Stimulated activated naive CD8-positive, alpha-beta T cell treated with anti-CD3 and anti-CD28 coated beads, Interleukin-15, amount 100 ng/mL, for 72 hours (primary cell): ENCODE measurements at regions not wholly inside any gene's neighbourhood (a gene's known extent, or its start where the extent isn't known, plus 50 kb on each side); places are given as distances from the start of the nearest gene placed in this dataset.

Experiments
- ATAC-seq: fragments of 150-1000 bp; cut with Tn5 transposase; 2 replicates; pipeline ENCODE4 v1.10.0; 2021; ENCODE audit warnings: mild to moderate bottlenecking, moderate library complexity
- DNase-seq, 2 donors: peaks; one replicate each; pipeline ENCODE4 v3.0.0; 2021 to 2022
- H3K27ac Mint-ChIP-seq, 2 donors: one replicate each; pipeline ENCODE4 v1.8.0; 2022; ENCODE audit warnings: mild to moderate bottlenecking in 2 of 2, mixed read lengths in 2 of 2, moderate library complexity in 2 of 2
- H3K27me3 Mint-ChIP-seq: one replicate; pipeline ENCODE4 v1.8.0; 2022; ENCODE audit warnings: mixed read lengths
- H3K4me1 Mint-ChIP-seq: one replicate; pipeline ENCODE4 v1.8.0; 2022; ENCODE audit warnings: mild to moderate bottlenecking, mixed read lengths
- H3K4me3 Mint-ChIP-seq, 2 donors: one replicate each; pipeline ENCODE4 v1.8.0; 2022; ENCODE audit warnings: mild to moderate bottlenecking in 2 of 2, mixed read lengths in 2 of 2, moderate library complexity in 1 of 2
- H3K9me3 Mint-ChIP-seq, 2 donors: one replicate each; pipeline ENCODE4 v1.8.0; 2022; ENCODE audit warnings: mixed read lengths in 2 of 2

GRCh38 chr11:36792996-36793914, 195.2 kb upstream of the RAG2 start:
- no peak for ATAC-seq

DNA sequence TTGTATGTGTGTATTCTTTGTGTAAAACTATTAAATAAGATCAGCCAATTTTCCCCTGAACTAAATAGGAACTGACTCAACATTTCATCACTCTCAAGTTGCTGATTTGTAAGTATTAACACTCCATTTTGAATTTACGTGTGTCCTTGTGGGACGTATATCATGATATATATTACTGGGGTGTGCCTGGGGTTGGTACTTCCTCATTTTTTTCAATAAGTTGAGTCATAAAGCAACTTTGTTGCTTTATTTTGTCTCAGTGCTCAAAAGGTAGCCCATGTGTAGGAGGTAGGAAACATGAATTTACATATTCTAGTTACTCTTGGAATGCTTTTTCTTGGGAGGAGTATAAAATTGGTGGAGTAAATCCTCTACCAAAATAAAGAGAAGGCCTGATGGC, 193.9 kb upstream of the RAG2 start:
- H3K4me3 Mint-ChIP-seq: no peak overlapping the region
- DNase-seq (no peak), ATAC-seq (no peak)
- no peak overlapping the region for H3K27ac Mint-ChIP-seq
- H3K4me1 Mint-ChIP-seq: no peaks in the 10 kb centered on the region
- no peaks in the 10 kb centered on the region for H3K27me3 Mint-ChIP-seq
- H3K9me3 Mint-ChIP-seq: no peaks in the 10 kb centered on the region

More at GRCh38 chr11:36792996-36793914, 195.2 kb upstream of the RAG2 start:
- DNase-seq: no peak
- Mint-ChIP-seq H3K27me3 (no peaks in the 10 kb centered on the region), H3K27ac (no peak overlapping the region), H3K4me3 (no peak overlapping the region), H3K9me3 (no peaks in the 10 kb centered on the region), H3K4me1 (no peaks in the 10 kb centered on the region)

DNA sequence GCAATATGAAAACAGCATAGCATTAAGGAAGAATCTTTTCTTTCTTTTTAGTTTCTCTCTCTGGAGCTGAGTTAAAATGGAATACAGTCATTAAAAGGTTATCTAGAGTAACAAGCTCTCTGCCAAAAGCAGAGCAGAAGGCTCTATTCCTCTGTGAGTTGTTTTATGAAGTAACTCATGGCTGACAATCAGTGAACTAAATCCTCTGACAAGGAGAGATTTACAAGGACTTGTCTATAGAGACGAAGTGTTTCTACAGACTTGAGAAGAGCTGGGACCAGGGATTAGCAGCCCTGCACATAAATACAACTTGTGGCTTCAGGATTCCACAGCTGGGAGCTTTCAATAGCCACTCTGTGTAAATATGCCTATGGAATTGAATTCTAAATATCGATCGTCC, 192.5 kb upstream of the RAG2 start:
- ATAC-seq (no peak), DNase-seq (no peak)
- Mint-ChIP-seq H3K9me3 (no peaks in the 10 kb centered on the region), H3K4me1 (no peaks in the 10 kb centered on the region), H3K27me3 (no peaks in the 10 kb centered on the region), H3K4me3 (no peak overlapping the region), H3K27ac (no peak overlapping the region)

GRCh38 chr11:36783808-36784207, 185.8 kb upstream of the RAG2 start:
- no peak overlapping the region for H3K4me3 Mint-ChIP-seq
- no peak for ATAC-seq

GRCh38 chr11:36779791-36780190, 181.8 kb upstream of the RAG2 start:
- no peaks in the 10 kb centered on the region for H3K4me1 Mint-ChIP-seq
- H3K27me3 Mint-ChIP-seq: peaks cover 15% of the 10 kb centered on the region
- no peaks in the 10 kb centered on the region for H3K9me3 Mint-ChIP-seq
- no peak overlapping the region for H3K27ac Mint-ChIP-seq
- no peak overlapping the region for H3K4me3 Mint-ChIP-seq
- ATAC-seq (no peak), DNase-seq (no peak)

More at GRCh38 chr11:36783808-36784207, 185.8 kb upstream of the RAG2 start:
- Mint-ChIP-seq H3K27me3 (peaks cover 15% of the 10 kb centered on the region), H3K9me3 (no peaks in the 10 kb centered on the region), H3K27ac (no peak overlapping the region), H3K4me1 (no peaks in the 10 kb centered on the region)
- DNase-seq: no peak

DNA sequence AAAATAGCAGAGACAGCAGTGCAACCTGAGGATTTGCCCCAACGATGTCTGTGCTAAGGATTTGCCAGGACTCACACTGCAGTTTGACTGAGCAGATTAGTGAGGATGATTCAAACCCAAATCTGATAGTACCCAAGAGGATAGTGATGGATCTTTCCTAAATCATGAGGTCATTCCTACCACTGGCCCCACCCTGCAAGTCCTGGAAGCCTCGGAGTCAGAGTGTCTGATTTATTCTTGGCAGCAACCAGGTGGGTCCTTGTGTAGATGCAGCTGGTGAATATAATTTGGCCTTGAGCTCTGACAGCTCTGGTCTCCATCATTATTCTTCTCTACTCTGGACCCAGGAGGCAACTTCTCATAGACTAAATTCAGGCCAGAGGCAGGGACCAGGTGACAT, 179.3 kb upstream of the RAG2 start:
- DNase-seq: no peak
- Mint-ChIP-seq H3K9me3 (no peaks in the 10 kb centered on the region), H3K27ac (no peak overlapping the region), H3K4me3 (no peak overlapping the region), H3K4me1 (no peaks in the 10 kb centered on the region), H3K27me3 (peaks cover 10% of the 10 kb centered on the region)
- ATAC-seq: no peak

DNA sequence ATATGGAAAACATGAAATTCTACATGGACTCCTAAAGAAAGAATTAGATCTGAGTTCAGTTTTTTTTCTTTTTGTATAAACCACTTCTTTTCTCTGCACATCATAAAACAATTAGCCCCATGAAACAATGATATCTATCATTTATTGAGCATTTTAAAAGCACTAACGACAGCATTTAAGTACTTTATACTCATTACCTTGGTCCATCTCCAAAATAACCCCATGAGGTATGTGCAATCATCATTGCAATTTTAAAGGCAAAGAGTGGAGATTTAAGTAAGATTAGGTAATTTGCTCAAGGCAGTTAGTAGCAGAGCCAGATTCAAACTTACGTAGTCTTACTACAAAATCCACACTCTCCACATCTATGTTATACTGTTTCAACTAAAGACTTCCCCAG, 177.7 kb upstream of the RAG2 start:
- Mint-ChIP-seq H3K9me3 (no peaks in the 10 kb centered on the region), H3K4me3 (no peak overlapping the region), H3K4me1 (no peaks in the 10 kb centered on the region), H3K27me3 (peaks cover 1% of the 10 kb centered on the region), H3K27ac (no peak overlapping the region)
- no peak for DNase-seq
- ATAC-seq: no peak

- ATAC-seq (no peak), DNase-seq (no peak)
- H3K27me3 Mint-ChIP-seq: no peaks in the 10 kb centered on the region
- no peaks in the 10 kb centered on the region for H3K4me1 Mint-ChIP-seq
- H3K4me3 Mint-ChIP-seq: no peak overlapping the region
- no peaks in the 10 kb centered on the region for H3K9me3 Mint-ChIP-seq
- no peak overlapping the region for H3K27ac Mint-ChIP-seq
Observed at GRCh38 chr11:36775130-36775529, 177.1 kb upstream of the RAG2 start.

- no peak overlapping the region for H3K27ac Mint-ChIP-seq
- no peaks in the 10 kb centered on the region for H3K4me1 Mint-ChIP-seq
- ATAC-seq (no peak), DNase-seq (no peak)
- no peak overlapping the region for H3K4me3 Mint-ChIP-seq
- no peaks in the 10 kb centered on the region for H3K9me3 Mint-ChIP-seq
- no peaks in the 10 kb centered on the region for H3K27me3 Mint-ChIP-seq
Observed at GRCh38 chr11:36774603-36775002, 176.6 kb upstream of the RAG2 start.

DNA sequence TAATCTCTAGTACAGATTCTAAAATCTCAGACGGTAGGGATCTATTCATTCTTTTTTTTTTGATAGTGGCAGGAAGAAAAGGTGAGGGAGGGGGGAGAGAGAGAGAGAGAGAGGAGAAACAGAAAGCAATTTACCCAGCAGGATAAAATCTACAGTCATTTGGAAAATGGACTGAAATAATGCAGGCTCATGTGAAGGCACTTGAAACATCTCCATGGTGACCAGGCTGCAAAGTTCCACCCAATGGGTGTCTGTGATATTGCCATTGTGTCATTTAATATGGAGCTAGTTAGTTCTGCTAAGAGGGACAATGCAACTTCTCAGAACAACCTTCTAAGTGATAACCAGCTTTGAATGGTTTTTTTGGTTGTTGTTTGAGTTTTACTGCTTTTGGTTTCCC, 165.2 kb upstream of the RAG2 start:
- Mint-ChIP-seq H3K4me1 (peaks cover 6% of the 10 kb centered on the region), H3K9me3 (no peaks in the 10 kb centered on the region), H3K27me3 (peaks cover 6% of the 10 kb centered on the region), H3K27ac (no peak overlapping the region), H3K4me3 (no peak overlapping the region)
- ATAC-seq: no peak
- DNase-seq: no peak

- H3K9me3 Mint-ChIP-seq: no peaks in the 10 kb centered on the region
- H3K27me3 Mint-ChIP-seq: peaks cover 13% of the 10 kb centered on the region
Observed at GRCh38 chr11:36757075-36757474, 159.0 kb upstream of the RAG2 start.

GRCh38 chr11:36753960-36754359, 155.9 kb upstream of the RAG2 start:
- no peak overlapping the region for H3K4me3 Mint-ChIP-seq

More at GRCh38 chr11:36757075-36757474, 159.0 kb upstream of the RAG2 start:
- Mint-ChIP-seq H3K4me3 (no peak overlapping the region), H3K27ac (no peak overlapping the region), H3K4me1 (no peaks in the 10 kb centered on the region)
- no peak for ATAC-seq
- DNase-seq: no peak

GRCh38 chr11:36751996-36752395, 154.0 kb upstream of the RAG2 start:
- Mint-ChIP-seq H3K27me3 (peaks cover 12% of the 10 kb centered on the region), H3K9me3 (no peaks in the 10 kb centered on the region), H3K4me1 (no peaks in the 10 kb centered on the region), H3K27ac (no peak overlapping the region), H3K4me3 (no peak overlapping the region)
- DNase-seq (no peak), ATAC-seq (no peak)

More at GRCh38 chr11:36753960-36754359, 155.9 kb upstream of the RAG2 start:
- peaks cover 13% of the 10 kb centered on the region for H3K27me3 Mint-ChIP-seq
- H3K27ac Mint-ChIP-seq: no peak overlapping the region
- no peak for DNase-seq
- no peak for ATAC-seq
- H3K9me3 Mint-ChIP-seq: no peaks in the 10 kb centered on the region
- no peaks in the 10 kb centered on the region for H3K4me1 Mint-ChIP-seq

DNA sequence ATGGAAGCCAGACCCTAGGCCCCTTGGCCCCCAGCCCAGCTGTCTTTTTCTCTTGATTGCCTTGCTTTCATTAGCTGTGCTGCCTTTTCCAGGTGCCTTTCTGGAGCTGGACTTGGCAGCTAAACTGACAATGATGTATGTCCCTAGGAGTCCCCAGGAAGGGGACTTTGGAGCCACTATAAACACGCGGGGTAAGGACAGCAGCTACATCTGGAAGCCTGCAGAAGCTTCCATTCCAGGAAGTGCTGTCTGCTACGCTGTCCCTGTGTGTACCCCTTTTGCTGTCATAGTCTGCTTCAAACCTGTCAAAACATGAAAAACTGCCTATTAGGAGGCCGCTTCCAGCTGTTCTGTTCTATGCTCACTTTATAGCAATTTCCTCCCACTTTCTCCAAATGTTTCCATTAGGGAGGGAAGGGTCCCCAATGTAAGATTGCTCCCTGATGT, 153.3 kb upstream of the RAG2 start:
- ATAC-seq (no peak), DNase-seq (no peak)
- Mint-ChIP-seq H3K27me3 (peaks cover 16% of the 10 kb centered on the region), H3K9me3 (no peaks in the 10 kb centered on the region), H3K4me1 (no peaks in the 10 kb centered on the region), H3K27ac (no peak overlapping the region), H3K4me3 (no peak overlapping the region)

- Mint-ChIP-seq H3K4me3 (no peak overlapping the region), H3K27ac (no peak overlapping the region), H3K9me3 (no peaks in the 10 kb centered on the region), H3K27me3 (peaks cover 25% of the 10 kb centered on the region), H3K4me1 (no peaks in the 10 kb centered on the region)
- DNase-seq: no peak
- peak; percentile 22 for ATAC-seq
Observed at GRCh38 chr11:36750349-36750748, 152.3 kb upstream of the RAG2 start.

DNA sequence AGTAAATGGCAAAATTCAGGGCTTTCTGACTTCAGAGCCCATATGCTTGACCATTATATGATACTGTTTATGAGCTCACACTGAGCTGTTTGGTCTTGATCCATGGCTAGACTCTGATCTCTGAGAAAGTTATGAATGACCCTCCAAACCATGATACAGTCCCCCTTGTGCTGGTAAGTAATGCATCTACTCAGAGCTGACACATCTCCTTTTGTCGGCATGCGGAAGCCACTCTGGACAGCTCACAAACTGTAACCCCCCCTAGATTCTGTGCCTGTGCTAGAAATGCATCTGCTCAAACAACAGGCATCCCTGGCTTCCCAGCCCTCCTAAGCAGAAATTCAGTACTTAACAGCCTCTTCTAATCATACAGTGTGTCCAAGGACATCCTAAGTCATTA, 150.8 kb upstream of the RAG2 start:
- ATAC-seq (no peak), DNase-seq (no peak)
- H3K9me3 Mint-ChIP-seq: no peaks in the 10 kb centered on the region
- peaks cover 6% of the 10 kb centered on the region for H3K4me1 Mint-ChIP-seq
- no peak overlapping the region for H3K27ac Mint-ChIP-seq
- H3K4me3 Mint-ChIP-seq: no peak overlapping the region
- peaks cover 40% of the 10 kb centered on the region for H3K27me3 Mint-ChIP-seq
